ENCODE measurements at regions not wholly inside any gene's neighbourhood (a gene's known extent, or its start where the extent isn't known, plus 50 kb on each side); places are given as distances from the start of the nearest gene placed in this dataset.

DNA sequence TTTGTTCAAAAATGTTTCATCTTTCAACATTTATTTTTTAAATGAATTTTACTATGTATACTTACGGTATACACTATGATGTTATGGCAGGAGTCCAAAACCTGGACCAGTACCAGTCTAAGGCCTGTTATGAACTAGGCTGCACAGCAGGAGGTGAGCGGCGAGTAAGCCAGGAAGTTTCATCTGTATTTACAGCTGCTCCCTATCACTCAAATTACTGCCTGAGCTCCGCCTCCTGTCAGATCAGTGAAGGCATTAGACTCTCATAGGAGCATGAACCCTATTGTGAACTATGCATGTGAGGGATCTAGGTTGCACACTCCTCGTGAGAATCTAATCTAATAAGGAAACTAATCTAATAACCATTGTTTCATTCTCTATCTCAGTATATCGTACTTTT lies 715.5 kb upstream of the PTPRD start:
- no peak overlapping the region for H3K27ac ChIP-seq
- H3K36me3 ChIP-seq = no peaks in the 10 kb centered on the region
- intact Hi-C loops (cut with DNase I; ENCODE audit: low total_unique reads) (no loop called here), in situ Hi-C loops (cut with MboI; ENCODE audit: low pct_ligation_motif_present in 1 of 4, low pct_unique_long_range_greater_than_20kb in 1 of 4, low sequenced_read_pairs in 3 of 4) (no loop called here)
- H3K4me3 ChIP-seq = no peak overlapping the region
- no peaks in the 10 kb centered on the region for H3K9me3 ChIP-seq
- TF ChIP-seq, protein P1, sequence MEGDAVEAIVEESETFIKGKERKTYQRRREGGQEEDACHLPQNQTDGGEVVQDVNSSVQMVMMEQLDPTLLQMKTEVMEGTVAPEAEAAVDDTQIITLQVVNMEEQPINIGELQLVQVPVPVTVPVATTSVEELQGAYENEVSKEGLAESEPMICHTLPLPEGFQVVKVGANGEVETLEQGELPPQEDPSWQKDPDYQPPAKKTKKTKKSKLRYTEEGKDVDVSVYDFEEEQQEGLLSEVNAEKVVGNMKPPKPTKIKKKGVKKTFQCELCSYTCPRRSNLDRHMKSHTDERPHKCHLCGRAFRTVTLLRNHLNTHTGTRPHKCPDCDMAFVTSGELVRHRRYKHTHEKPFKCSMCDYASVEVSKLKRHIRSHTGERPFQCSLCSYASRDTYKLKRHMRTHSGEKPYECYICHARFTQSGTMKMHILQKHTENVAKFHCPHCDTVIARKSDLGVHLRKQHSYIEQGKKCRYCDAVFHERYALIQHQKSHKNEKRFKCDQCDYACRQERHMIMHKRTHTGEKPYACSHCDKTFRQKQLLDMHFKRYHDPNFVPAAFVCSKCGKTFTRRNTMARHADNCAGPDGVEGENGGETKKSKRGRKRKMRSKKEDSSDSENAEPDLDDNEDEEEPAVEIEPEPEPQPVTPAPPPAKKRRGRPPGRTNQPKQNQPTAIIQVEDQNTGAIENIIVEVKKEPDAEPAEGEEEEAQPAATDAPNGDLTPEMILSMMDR (IDR thresholded peaks at IDR 0.05) = no peak
- TF ChIP-seq POLR2A (IDR thresholded peaks at IDR 0.05) (no peak), EP300 (IDR thresholded peaks at IDR 0.05; ENCODE audit: low read depth) (no peak), POLR2AphosphoS5 (IDR thresholded peaks at IDR 0.05) (no peak)
- DNase-seq = no peak
- 67 to 74% methylated on average over 5 to 6 of the region's 6 CpGs for WGBS, 2 donors (ENCODE audit: low coverage in 1 of 2)
- H3K27me3 ChIP-seq = no peaks in the 10 kb centered on the region
- H3K4me1 ChIP-seq = no peaks in the 10 kb centered on the region

DNA sequence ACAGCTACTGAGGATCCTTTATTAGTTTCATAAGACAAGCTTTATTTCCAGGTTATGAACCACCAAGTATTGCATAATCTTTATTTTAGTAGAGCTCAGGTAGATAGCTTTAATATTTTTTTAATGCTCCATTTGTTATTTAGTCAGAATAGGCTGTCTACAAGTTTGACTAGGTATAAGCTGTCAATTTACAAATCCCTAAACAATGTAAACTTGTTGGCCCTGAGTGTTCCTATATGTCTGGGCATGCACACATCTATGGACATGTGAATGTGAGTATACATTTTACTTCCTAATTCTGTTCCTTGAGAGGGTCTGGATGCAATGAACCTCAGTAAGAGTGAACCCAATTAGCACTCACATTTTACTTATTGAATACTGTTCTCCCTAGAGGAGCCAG lies 722.2 kb upstream of the PTPRD start:
- H3K4me1 ChIP-seq = no peaks in the 10 kb centered on the region
- no peak overlapping the region for H3K4me3 ChIP-seq
- no peaks in the 10 kb centered on the region for H3K27me3 ChIP-seq
- peaks cover 0 to 3% of the 10 kb centered on the region in 2 donors for H3K9me3 ChIP-seq
- TF ChIP-seq POLR2AphosphoS5 (IDR thresholded peaks at IDR 0.05) (no peak), EP300 (IDR thresholded peaks at IDR 0.05; ENCODE audit: low read depth) (no peak)
- TF ChIP-seq, protein P1 (IDR thresholded peaks at IDR 0.05) = no peak
- intact Hi-C loops (cut with DNase I; ENCODE audit: low total_unique reads) = no loop called here
- H3K36me3 ChIP-seq = no peaks in the 10 kb centered on the region
- H3K27ac ChIP-seq = no peak overlapping the region
- in situ Hi-C loops (cut with MboI; ENCODE audit: low pct_ligation_motif_present in 1 of 4, low pct_unique_long_range_greater_than_20kb in 1 of 4, low sequenced_read_pairs in 3 of 4) = no loop called here
- DNase-seq = no peak

DNA sequence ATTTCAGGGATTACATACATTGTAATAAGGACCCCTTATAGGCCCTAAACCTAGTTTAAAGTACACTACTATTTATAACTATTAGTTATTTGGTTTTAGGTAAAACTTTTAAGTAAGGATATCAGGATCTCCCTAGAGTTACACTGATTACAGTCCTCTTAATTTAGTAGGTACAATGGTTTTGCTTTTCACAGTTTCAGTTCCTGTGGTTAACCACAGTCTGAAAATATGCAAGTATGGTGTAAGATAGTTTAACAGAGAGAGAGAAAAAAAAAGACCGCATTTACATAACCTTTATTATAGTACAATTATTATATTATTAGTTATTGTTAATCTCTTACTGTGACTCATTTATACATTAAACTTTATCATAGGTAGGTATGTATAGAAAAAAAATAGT lies 725.3 kb upstream of the PTPRD start:
- no peak for TF ChIP-seq POLR2AphosphoS5 (IDR thresholded peaks at IDR 0.05)
- TF ChIP-seq, protein P1 (IDR thresholded peaks at IDR 0.05) = no peak
- Histone ChIP-seq H3K36me3 (no peaks in the 10 kb centered on the region), H3K4me1 (no peaks in the 10 kb centered on the region), H3K4me3 (no peak overlapping the region), H3K9me3 (peaks cover 0 to 3% of the 10 kb centered on the region in 2 donors), H3K27ac (no peak overlapping the region), H3K27me3 (no peaks in the 10 kb centered on the region)
- in situ Hi-C loops (cut with MboI; ENCODE audit: low pct_ligation_motif_present in 1 of 4, low pct_unique_long_range_greater_than_20kb in 1 of 4, low sequenced_read_pairs in 3 of 4) = no loop called here
- no peak for DNase-seq
- intact Hi-C loops (cut with DNase I; ENCODE audit: low total_unique reads) = no loop called here
- 74 to 79% methylated on average over 1 of the region's 1 CpG for WGBS, 2 donors (ENCODE audit: low coverage in 1 of 2)

DNA sequence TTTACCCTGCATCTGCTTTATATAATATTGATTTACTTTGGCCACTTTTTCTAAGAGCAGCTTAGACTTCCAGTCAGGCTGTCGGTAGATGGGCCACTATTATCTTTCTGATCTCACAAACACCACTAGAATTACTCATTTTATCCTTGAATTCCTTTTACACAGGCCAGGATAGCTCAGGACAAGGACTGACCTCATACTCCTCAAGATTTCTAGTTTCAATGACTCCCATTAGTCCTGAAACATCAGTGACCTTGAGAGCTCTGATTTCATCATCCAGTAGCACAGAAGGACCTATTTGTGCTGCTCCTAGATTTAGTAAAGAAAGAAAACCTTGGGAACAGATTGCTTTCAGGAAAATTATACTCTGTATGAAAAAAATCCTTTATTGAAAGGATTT lies 727.9 kb upstream of the PTPRD start:
- Histone ChIP-seq H3K9me3 (no peaks in the 10 kb centered on the region), H3K27me3 (no peaks in the 10 kb centered on the region), H3K4me1 (no peaks in the 10 kb centered on the region), H3K36me3 (no peaks in the 10 kb centered on the region), H3K27ac (no peak overlapping the region), H3K4me3 (no peak overlapping the region)
- DNase-seq = no peak
- TF ChIP-seq EP300 (IDR thresholded peaks at IDR 0.05; ENCODE audit: low read depth) = no peak
- TF ChIP-seq POLR2A (IDR thresholded peaks at IDR 0.05) = no peak
- TF ChIP-seq POLR2AphosphoS5 (IDR thresholded peaks at IDR 0.05) = no peak
- TF ChIP-seq, protein P1 (IDR thresholded peaks at IDR 0.05) = no peak
- 56 to 57% methylated on average over 1 of the region's 1 CpG for WGBS, 2 donors (ENCODE audit: low coverage in 1 of 2)
- in situ Hi-C loops (cut with MboI; ENCODE audit: low pct_ligation_motif_present in 1 of 4, low pct_unique_long_range_greater_than_20kb in 1 of 4, low sequenced_read_pairs in 3 of 4) = no loop called here
- intact Hi-C loops (cut with DNase I; ENCODE audit: low total_unique reads) = no loop called here

Measured in transverse colon (tissue), 4 donors.